CD8-positive, alpha-beta memory T cell (primary cell): ENCODE measurements at regions not wholly inside any gene's neighbourhood (a gene's known extent, or its start where the extent isn't known, plus 50 kb on each side); places are given as distances from the start of the nearest gene placed in this dataset.

Source experiments
- CTCF ChIA-PET: fragments of 350-600 bp; sonication (Branson Sonifier 250); formaldehyde crosslinking; loops from one replicate; lab custom pipeline; 2021; ENCODE audit warnings: antibody characterized with exemption; lab: Charles Lee
- POLR2A ChIA-PET: fragments of 350-600 bp; sonication (Branson Sonifier 250); formaldehyde crosslinking; loops from one replicate; lab custom pipeline; 2021; ENCODE audit warnings: antibody characterized with exemption; lab: Charles Lee
- DNase-seq, 5 donors: peaks; one replicate each; pipeline versions ENCODE4 v3.0.0 to v3.0.0-alpha.2; 2020 to 2022; ENCODE audit warnings: mixed read lengths in 1 of 5
- H3K27ac ChIP-seq: one replicate; pipeline ENCODE4 v1.7.0; 2013; ENCODE audit warnings: low read depth, mild to moderate bottlenecking, low read length, moderate library complexity
- H3K27me3 ChIP-seq: 2 replicates; pipeline ENCODE4 v1.7.0; 2013; ENCODE audit warnings: low read length, mild to moderate bottlenecking; ENCODE audit not compliant: insufficient read depth, poor library complexity, severe bottlenecking
- H3K36me3 ChIP-seq: 2 replicates; pipeline ENCODE4 v1.7.0; 2013; ENCODE audit warnings: mild to moderate bottlenecking, low read length, moderate library complexity; ENCODE audit not compliant: insufficient read depth
- H3K4me1 ChIP-seq: 2 replicates; pipeline ENCODE4 v1.7.0; 2013; ENCODE audit warnings: mild to moderate bottlenecking, low read length, moderate library complexity; ENCODE audit not compliant: insufficient read depth
- H3K4me3 ChIP-seq: 2 replicates; pipeline ENCODE4 v1.7.0; 2013; ENCODE audit warnings: mild to moderate bottlenecking, low read length
- H3K9me3 ChIP-seq: 2 replicates; pipeline ENCODE4 v1.7.0; 2013; ENCODE audit warnings: mild to moderate bottlenecking, low read length
- H3K27ac Mint-ChIP-seq, 8 donors: one replicate each; pipeline ENCODE4 v1.8.0; 2020 to 2021; ENCODE audit warnings: mixed read lengths in 8 of 8, mild to moderate bottlenecking in 6 of 8, inconsistent platforms in 3 of 8, moderate library complexity in 3 of 8
- H3K27me3 Mint-ChIP-seq, 2 donors: one replicate each; pipeline ENCODE4 v1.8.0; 2020 to 2021; ENCODE audit warnings: mixed read lengths in 2 of 2, mild to moderate bottlenecking in 1 of 2, moderate library complexity in 1 of 2
- H3K36me3 Mint-ChIP-seq, 3 donors: one replicate each; pipeline ENCODE4 v1.8.0; 2020 to 2021; ENCODE audit warnings: mixed read lengths in 3 of 3, inconsistent platforms in 1 of 3, mild to moderate bottlenecking in 1 of 3
- H3K4me1 Mint-ChIP-seq, 3 donors: one replicate each; pipeline ENCODE4 v1.8.0; 2020 to 2021; ENCODE audit warnings: mixed read lengths in 3 of 3, inconsistent platforms in 1 of 3, mild to moderate bottlenecking in 1 of 3
- H3K4me3 Mint-ChIP-seq, 7 donors: one replicate each; pipeline ENCODE4 v1.8.0; 2020 to 2021; ENCODE audit warnings: mixed read lengths in 7 of 7, mild to moderate bottlenecking in 6 of 7, moderate library complexity in 4 of 7, inconsistent platforms in 2 of 7
- H3K9me3 Mint-ChIP-seq, 5 donors: one replicate each; pipeline ENCODE4 v1.8.0; 2020 to 2022; ENCODE audit warnings: mixed read lengths in 5 of 5, mild to moderate bottlenecking in 3 of 5, moderate library complexity in 2 of 5, inconsistent platforms in 1 of 5

DNA sequence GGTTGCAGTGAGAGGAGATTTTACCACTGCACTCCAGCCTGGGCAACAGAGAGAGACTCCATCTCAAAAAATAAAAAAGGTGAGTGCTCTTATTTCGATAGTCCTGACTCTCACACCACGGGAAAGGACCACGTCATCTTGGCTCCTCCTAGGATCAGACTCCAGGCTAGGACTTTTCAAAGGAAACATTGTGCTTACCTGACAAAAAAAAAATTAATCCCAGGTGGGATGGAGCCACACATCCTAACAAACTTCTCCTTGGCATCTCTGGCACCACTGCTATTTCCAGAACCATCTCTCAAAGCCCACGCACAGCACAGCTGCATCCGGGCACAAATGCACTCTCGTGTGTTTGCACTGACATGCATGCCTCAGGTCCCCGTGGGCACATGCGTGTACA is 262.4 kb downstream of the ENGASE start:
- peaks cover 17 to 52% of the 10 kb centered on the region in 2 donors for H3K27me3 Mint-ChIP-seq
- H3K9me3 Mint-ChIP-seq, result no peaks in the 10 kb centered on the region
- POLR2A ChIA-PET, result no interaction called here

DNA sequence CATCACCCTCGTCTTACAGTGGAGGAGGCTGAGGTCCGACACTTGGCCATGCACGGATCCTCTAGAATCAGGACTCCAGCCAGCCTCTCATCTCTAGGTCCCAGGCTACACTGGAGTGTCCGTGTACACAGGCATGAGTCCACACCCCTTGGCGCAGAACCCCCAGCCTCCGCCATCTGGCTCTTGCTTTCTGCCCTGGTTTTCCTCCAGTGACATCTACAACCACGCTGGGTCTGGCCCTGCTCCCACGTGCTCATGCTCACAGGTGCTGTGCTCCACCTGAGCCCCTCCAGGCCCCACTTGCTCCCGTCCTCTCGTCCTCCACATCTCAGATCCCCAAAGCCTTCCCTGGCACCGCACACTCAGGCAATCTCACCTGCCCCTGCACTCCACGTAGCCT is 260.8 kb downstream of the ENGASE start:
- Mint-ChIP-seq H3K9me3 (no peaks in the 10 kb centered on the region), H3K27me3 (peaks cover 23 to 62% of the 10 kb centered on the region in 2 donors), H3K4me3 (no peak overlapping the region), H3K4me1 (no peaks in the 10 kb centered on the region), H3K27ac (no peak overlapping the region), H3K36me3 (no peaks in the 10 kb centered on the region)
- no peak overlapping the region for H3K4me3 ChIP-seq
- H3K36me3 ChIP-seq, result no peaks in the 10 kb centered on the region
- no peak overlapping the region for H3K27ac ChIP-seq
- POLR2A ChIA-PET, result no interaction called here
- no peaks in the 10 kb centered on the region for H3K9me3 ChIP-seq
- CTCF ChIA-PET, result no interaction called here
- no peak for DNase-seq
- no peaks in the 10 kb centered on the region for H3K27me3 ChIP-seq
- H3K4me1 ChIP-seq, result no peaks in the 10 kb centered on the region

More for the DNA sequence above, 262.4 kb downstream of the ENGASE start:
- Histone ChIP-seq H3K4me1 (no peaks in the 10 kb centered on the region), H3K27me3 (no peaks in the 10 kb centered on the region), H3K27ac (no peak overlapping the region), H3K9me3 (no peaks in the 10 kb centered on the region), H3K4me3 (no peak overlapping the region), H3K36me3 (no peaks in the 10 kb centered on the region)
- H3K4me1 Mint-ChIP-seq, result no peaks in the 10 kb centered on the region
- CTCF ChIA-PET, result no interaction called here
- no peak overlapping the region for H3K4me3 Mint-ChIP-seq
- DNase-seq, result no peak
- H3K27ac Mint-ChIP-seq, result no peak overlapping the region
- H3K36me3 Mint-ChIP-seq, result no peaks in the 10 kb centered on the region

DNA sequence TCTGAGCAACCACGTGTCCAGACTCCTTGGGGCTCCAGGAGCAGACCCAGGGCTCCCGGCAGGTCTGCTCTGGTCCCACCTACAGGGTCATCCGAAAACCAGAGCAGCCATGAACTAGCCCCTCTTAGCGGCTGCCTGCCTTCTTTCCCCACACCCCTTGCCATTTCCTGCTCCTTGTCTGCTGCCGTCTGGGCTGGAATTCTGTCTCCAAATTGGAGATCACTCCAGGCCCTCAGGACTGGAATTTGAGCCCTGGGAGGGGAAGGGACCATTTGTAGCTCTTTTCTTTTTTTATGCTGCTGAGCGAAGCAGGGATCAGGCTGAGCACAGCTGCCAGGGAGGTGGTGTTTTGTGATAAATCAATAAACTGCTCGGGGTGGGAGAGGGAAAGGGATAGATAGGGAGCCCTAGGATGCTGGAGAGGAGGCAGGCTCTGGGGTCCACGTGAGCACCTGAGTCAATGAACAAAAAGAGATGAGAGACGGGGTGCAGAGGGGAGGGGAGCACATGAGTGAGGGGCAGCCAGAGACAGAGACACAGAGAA is 257.5 kb downstream of the ENGASE start:
- Histone ChIP-seq H3K4me1 (no peaks in the 10 kb centered on the region), H3K4me3 (no peak overlapping the region), H3K9me3 (no peaks in the 10 kb centered on the region), H3K36me3 (no peaks in the 10 kb centered on the region), H3K27me3 (no peaks in the 10 kb centered on the region), H3K27ac (no peak overlapping the region)
- Mint-ChIP-seq H3K9me3 (no peaks in the 10 kb centered on the region), H3K4me1 (no peaks in the 10 kb centered on the region), H3K27me3 (peaks cover 33 to 71% of the 10 kb centered on the region in 2 donors), H3K27ac (no peak overlapping the region), H3K36me3 (no peaks in the 10 kb centered on the region), H3K4me3 (no peak overlapping the region)
- ChIA-PET CTCF (no interaction called here), POLR2A (no interaction called here)
- DNase-seq, result no peak

DNA sequence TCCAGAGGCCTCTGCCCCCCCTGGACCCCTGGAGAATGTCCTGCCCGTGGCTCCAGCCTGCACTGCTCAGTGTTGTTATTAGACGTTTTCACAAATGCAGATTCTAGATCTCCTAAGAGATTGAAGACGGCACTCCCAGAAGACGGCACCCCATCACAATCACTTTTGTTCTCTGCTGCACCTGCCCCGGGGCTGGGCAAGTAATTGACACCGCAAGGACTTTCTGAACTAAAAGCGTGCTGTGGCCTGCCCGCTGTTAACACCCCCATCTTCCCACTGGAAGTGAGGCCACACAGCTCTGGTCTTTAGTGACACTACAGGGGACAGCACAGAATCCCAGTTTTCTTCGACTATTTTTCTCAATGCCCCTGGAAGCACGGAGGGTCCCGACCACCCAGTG is 256.9 kb downstream of the ENGASE start:
- H3K4me1 ChIP-seq, result no peaks in the 10 kb centered on the region
- no peaks in the 10 kb centered on the region for H3K27me3 ChIP-seq
- Mint-ChIP-seq H3K4me1 (no peaks in the 10 kb centered on the region), H3K9me3 (no peaks in the 10 kb centered on the region), H3K36me3 (no peaks in the 10 kb centered on the region), H3K27me3 (peaks cover 36 to 74% of the 10 kb centered on the region in 2 donors), H3K27ac (no peak overlapping the region), H3K4me3 (no peak overlapping the region)
- H3K9me3 ChIP-seq, result no peaks in the 10 kb centered on the region
- CTCF ChIA-PET, result no interaction called here
- no peak overlapping the region for H3K4me3 ChIP-seq
- POLR2A ChIA-PET, result no interaction called here
- H3K27ac ChIP-seq, result no peak overlapping the region
- DNase-seq, result no peak
- H3K36me3 ChIP-seq, result no peaks in the 10 kb centered on the region

DNA sequence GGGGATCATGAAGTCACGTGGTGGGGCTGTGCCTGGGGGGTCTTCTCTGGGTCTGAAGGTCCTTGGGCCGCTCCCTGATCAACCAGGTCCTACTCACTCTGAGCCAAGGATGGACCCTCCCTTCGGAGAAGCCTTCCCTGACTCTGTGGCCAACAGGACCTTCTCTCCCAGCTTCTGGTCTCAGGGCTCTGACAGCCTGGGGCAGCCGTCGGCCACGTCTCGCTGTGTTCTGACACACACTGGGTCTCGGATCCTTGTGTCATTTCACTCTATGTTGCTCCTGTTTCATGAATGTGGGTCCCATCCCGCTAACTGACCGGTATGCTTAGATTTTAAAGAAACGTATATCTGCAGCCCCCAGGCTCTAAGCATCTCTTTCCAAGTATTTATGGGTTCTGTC is 256.1 kb downstream of the ENGASE start:
- Histone ChIP-seq H3K36me3 (no peaks in the 10 kb centered on the region), H3K27ac (no peak overlapping the region), H3K4me1 (no peaks in the 10 kb centered on the region), H3K4me3 (no peak overlapping the region), H3K27me3 (no peaks in the 10 kb centered on the region), H3K9me3 (no peaks in the 10 kb centered on the region)
- Mint-ChIP-seq H3K4me1 (no peaks in the 10 kb centered on the region), H3K36me3 (no peaks in the 10 kb centered on the region), H3K9me3 (no peaks in the 10 kb centered on the region), H3K4me3 (no peak overlapping the region), H3K27me3 (peaks cover 41 to 76% of the 10 kb centered on the region in 2 donors), H3K27ac (no peak overlapping the region)
- no peak for DNase-seq
- CTCF ChIA-PET, result no interaction called here
- POLR2A ChIA-PET, result no interaction called here

DNA sequence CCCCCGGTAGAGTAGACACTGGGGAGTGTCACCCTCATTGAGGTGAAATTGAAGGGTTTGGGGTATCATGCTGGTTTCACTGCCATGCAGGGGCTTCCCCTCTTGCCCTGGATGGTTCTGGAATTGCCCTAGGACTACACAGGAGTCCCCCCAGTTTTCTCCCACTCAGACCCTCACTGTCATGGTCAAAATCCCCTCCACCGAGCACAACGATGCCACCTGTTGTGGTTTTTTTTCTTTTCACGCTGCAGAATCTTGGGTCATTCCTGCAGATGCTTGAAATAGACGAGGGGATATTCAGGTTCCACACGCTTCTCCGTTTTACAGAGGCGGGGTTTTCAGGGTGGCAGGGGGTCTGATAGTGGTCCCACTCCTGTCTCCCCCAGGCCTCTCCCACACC is 255.6 kb downstream of the ENGASE start:
- Histone ChIP-seq H3K27ac (no peak overlapping the region), H3K27me3 (no peaks in the 10 kb centered on the region), H3K9me3 (no peaks in the 10 kb centered on the region), H3K4me1 (no peaks in the 10 kb centered on the region), H3K36me3 (no peaks in the 10 kb centered on the region), H3K4me3 (no peak overlapping the region)
- H3K4me1 Mint-ChIP-seq, result no peaks in the 10 kb centered on the region
- ChIA-PET CTCF (no interaction called here), POLR2A (no interaction called here)
- no peak overlapping the region for H3K4me3 Mint-ChIP-seq
- no peaks in the 10 kb centered on the region for H3K9me3 Mint-ChIP-seq
- peaks cover 42 to 79% of the 10 kb centered on the region in 2 donors for H3K27me3 Mint-ChIP-seq
- H3K36me3 Mint-ChIP-seq, result no peaks in the 10 kb centered on the region
- H3K27ac Mint-ChIP-seq, result no peak overlapping the region
- no peak for DNase-seq

DNA sequence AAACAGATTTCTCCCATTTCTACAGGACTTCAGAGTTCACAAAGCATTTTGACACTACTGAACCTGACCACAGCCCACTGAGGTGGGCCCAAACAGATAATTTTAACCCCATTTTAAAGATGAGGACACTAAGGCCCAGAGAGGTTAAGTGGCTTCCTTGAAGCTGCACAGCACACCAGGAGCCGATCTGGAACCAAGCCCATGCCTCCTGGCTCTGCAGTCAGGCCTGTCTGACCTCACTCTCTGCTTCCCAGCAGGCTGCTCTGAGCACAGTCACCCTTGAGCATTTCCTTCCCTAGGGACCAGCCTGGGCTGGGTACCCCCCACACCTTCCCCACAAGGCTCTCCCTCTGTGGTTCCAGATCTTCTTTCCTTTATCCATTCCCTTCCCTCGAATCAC is 252.2 kb downstream of the ENGASE start:
- POLR2A ChIA-PET, result no interaction called here

DNA sequence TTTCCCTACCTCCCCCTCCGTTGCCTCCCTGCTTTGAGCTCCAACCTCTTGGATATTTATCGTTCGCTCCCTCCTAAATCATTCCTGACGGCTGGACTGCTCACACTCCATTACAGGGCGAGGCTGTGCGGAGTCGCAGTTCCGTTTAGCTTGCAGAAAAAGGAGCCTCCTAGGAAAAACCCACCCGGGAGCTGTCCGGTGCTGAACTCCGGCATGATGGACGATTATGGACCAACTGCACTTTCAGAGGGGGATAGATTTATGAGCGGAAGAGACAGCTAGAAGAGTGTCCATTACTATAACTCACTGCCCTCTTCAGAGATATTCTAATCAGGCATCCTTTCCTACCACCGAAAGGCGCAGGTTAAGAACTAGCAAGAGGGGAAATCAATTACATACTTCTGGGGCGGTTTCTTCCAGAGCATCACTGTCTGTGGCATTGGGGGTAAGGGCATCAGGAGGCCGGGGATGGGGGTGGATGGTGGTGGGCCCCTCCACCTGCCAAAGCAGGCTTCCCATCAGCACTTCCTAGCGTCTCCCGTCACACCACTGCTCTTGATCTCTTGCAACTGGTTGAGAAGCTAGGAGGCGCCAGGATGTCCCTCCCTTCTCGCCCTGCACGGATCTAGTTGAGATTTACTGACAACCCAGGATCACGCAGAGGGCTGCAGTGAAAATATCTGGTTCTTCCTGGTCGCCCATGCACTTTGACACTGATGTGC is 251.2 kb downstream of the ENGASE start:
- no peaks in the 10 kb centered on the region for H3K27me3 ChIP-seq
- no peaks in the 10 kb centered on the region for H3K4me1 Mint-ChIP-seq
- ChIA-PET CTCF (no interaction called here), POLR2A (no interaction called here)
- H3K27me3 Mint-ChIP-seq, result peaks cover 32 to 56% of the 10 kb centered on the region in 2 donors
- DNase-seq, result no peak
- H3K4me3 ChIP-seq, result no peak overlapping the region
- no peak overlapping the region for H3K27ac Mint-ChIP-seq
- no peak overlapping the region for H3K4me3 Mint-ChIP-seq
- no peaks in the 10 kb centered on the region for H3K9me3 ChIP-seq
- H3K4me1 ChIP-seq, result no peaks in the 10 kb centered on the region
- H3K36me3 Mint-ChIP-seq, result no peaks in the 10 kb centered on the region
- H3K36me3 ChIP-seq, result no peaks in the 10 kb centered on the region
- H3K27ac ChIP-seq, result no peak overlapping the region
- no peaks in the 10 kb centered on the region for H3K9me3 Mint-ChIP-seq

More for the DNA sequence above, 252.2 kb downstream of the ENGASE start:
- Mint-ChIP-seq H3K27ac (no peak overlapping the region), H3K36me3 (no peaks in the 10 kb centered on the region), H3K4me1 (no peaks in the 10 kb centered on the region), H3K4me3 (no peak overlapping the region), H3K27me3 (peaks cover 38 to 65% of the 10 kb centered on the region in 2 donors), H3K9me3 (no peaks in the 10 kb centered on the region)
- H3K27me3 ChIP-seq, result no peaks in the 10 kb centered on the region
- H3K4me3 ChIP-seq, result no peak overlapping the region
- no peaks in the 10 kb centered on the region for H3K9me3 ChIP-seq
- no peak for DNase-seq
- CTCF ChIA-PET, result no interaction called here
- no peaks in the 10 kb centered on the region for H3K4me1 ChIP-seq
- H3K27ac ChIP-seq, result no peak overlapping the region
- H3K36me3 ChIP-seq, result no peaks in the 10 kb centered on the region
